ENCODE measurements at regions not wholly inside any gene's neighbourhood (a gene's known extent, or its start where the extent isn't known, plus 50 kb on each side); places are given as distances from the start of the nearest gene placed in this dataset.
"Not testable (repeated sequence)": the region's sequence is repeated elsewhere in the genome, so short reads cannot be mapped to it uniquely, and the experiment has no call there.

DNA sequence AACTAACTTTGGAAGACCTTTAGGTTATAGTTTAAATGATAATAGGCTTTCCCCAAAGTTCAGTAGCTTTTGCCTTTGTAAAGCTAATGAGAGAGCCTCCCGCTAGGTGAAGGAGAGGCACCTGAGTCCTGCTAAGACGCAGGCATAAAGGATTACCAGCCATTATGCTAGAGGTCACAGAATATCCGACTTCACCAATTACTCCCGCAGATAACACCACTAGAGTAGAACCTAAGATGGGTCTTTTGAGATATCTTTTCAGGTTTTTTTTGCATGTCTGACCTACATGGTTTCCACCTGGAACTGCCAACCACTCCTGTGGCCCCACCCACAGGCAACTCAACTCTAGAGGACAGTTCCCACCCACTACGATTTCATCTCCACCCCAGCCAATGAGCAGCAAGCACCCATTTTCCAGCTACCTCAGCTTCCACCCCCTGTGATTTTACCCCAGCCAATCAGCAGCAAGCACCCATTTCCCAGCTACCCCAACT is 314.3 kb downstream of the BRD1 start:
- TF ChIP-seq CTCF (IDR thresholded peaks at IDR 0.05) = no peak
- Histone ChIP-seq H3K4me3 (no peak overlapping the region), H3K27ac (no peak overlapping the region), H3K4me1 (no peaks in the 10 kb centered on the region), H3K36me3 (ENCODE audit: insufficient read depth in 1 of 2, low read depth in 1 of 2) (no peaks in the 10 kb centered on the region), H3K27me3 (ENCODE audit: insufficient read depth in 3 of 3, low read length in 2 of 3) (no peaks in the 10 kb centered on the region), H3K9me3 (peaks cover 10% of the 10 kb centered on the region)
- intact Hi-C loops (cut with DNase I) = no loop called here
- ATAC-seq (no peak), DNase-seq (no peak)
- WGBS, 3 donors = 84 to 86% (median 85%) methylated on average over 5 of the region's 5 CpGs

- 79 to 80% (median 79%) methylated on average over 13 of the region's 13 CpGs for WGBS, 3 donors
Observed at GRCh38 chr22:49512487-49513165, 315.0 kb downstream of the BRD1 start.

DNA sequence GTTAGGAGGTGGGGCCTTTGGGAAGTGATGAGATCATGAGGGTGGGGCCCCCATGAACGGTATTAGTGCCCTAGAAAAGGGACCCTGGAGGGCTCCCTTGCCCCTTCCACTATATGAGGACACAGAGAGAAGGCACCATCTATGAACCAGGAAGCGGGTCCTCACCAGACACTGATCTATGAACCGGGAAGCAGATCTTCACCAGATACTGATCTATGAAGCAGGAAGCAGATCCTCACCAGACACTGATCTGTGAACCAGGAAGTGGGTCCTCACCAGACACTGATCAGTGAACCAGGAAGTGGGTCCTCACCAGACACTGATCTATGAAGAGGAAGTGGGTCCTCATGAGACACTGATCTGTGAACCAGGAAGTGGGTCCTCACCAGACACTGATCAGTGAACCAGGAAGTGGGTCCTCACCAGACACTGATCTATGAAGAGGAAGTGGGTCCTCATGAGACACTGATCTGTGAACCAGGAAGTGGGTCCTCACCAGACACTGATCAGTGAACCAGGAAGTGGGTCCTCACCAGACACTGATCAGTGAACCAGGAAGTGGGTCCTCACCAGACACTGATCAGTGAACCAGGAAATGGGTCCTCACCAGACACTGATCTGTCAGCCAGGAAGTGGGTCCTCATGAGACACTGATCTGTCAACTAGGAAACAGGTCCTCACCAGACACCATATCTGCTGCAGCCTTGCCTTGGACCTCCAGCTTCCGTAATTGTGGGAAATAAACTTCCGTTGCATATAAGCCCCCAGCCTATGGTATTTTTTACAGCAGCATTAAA is 316.1 kb downstream of the BRD1 start:
- not testable (repeated sequence) for H3K4me3 ChIP-seq; H3K9me3 ChIP-seq; DNase-seq; H3K27me3 ChIP-seq (ENCODE audit: insufficient read depth in 3 of 3, low read length in 2 of 3); H3K27ac ChIP-seq; H3K36me3 ChIP-seq (ENCODE audit: insufficient read depth in 1 of 2, low read depth in 1 of 2); H3K4me1 ChIP-seq; ATAC-seq
- 91 to 95% (median 92%) methylated on average over 5 of the region's 5 CpGs for WGBS, 3 donors
- intact Hi-C loops (cut with DNase I) = loop anchor here in 1 of 2 donors (2.0 kb wide), 1 partner anchor 19 kb away; no protein-coding TSS in a partner anchor

More at GRCh38 chr22:49512487-49513165, 315.0 kb downstream of the BRD1 start:
- Histone ChIP-seq H3K27ac (no peak overlapping the region), H3K9me3 (peaks cover 10% of the 10 kb centered on the region), H3K36me3 (ENCODE audit: insufficient read depth in 1 of 2, low read depth in 1 of 2) (no peaks in the 10 kb centered on the region), H3K4me1 (no peaks in the 10 kb centered on the region), H3K4me3 (no peak overlapping the region), H3K27me3 (ENCODE audit: insufficient read depth in 3 of 3, low read length in 2 of 3) (no peaks in the 10 kb centered on the region)
- intact Hi-C loops (cut with DNase I) = no loop called here
- TF ChIP-seq CTCF (IDR thresholded peaks at IDR 0.05) = no peak
- DNase-seq = no peak
- no peak for ATAC-seq

DNA sequence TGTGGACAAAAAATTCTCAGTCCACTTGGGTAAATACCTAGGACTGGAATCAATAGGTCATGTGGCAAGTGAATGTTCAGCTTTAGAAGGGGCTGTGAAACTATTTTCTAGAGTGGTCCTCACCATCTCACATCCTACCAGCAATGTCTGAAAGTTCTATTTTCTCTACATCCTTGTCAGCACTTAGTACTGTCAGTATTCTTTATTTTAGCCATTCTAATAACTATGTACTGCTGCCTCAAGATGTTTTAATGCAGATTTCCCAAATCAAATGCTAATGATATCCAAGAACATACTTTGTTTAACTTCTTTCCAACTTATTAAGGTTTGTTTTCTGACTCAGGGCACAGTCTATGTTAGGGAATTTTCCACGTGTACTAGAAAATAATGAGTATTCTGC is 317.0 kb downstream of the BRD1 start:
- peaks cover 10% of the 10 kb centered on the region for H3K9me3 ChIP-seq
- H3K27ac ChIP-seq = no peak overlapping the region
- H3K4me3 ChIP-seq = no peak overlapping the region
- no peak for DNase-seq
- WGBS, 3 donors = 82 to 87% (median 86%) methylated on average over 1 of the region's 1 CpG
- H3K4me1 ChIP-seq = no peaks in the 10 kb centered on the region
- TF ChIP-seq CTCF (IDR thresholded peaks at IDR 0.05) = no peak
- no peak for ATAC-seq
- H3K36me3 ChIP-seq (ENCODE audit: insufficient read depth in 1 of 2, low read depth in 1 of 2) = no peaks in the 10 kb centered on the region
- H3K27me3 ChIP-seq (ENCODE audit: insufficient read depth in 3 of 3, low read length in 2 of 3) = no peaks in the 10 kb centered on the region
- intact Hi-C loops (cut with DNase I) = loop anchor here in 1 of 2 donors (2.0 kb wide), 1 partner anchor 20 kb away; no protein-coding TSS in a partner anchor

DNA sequence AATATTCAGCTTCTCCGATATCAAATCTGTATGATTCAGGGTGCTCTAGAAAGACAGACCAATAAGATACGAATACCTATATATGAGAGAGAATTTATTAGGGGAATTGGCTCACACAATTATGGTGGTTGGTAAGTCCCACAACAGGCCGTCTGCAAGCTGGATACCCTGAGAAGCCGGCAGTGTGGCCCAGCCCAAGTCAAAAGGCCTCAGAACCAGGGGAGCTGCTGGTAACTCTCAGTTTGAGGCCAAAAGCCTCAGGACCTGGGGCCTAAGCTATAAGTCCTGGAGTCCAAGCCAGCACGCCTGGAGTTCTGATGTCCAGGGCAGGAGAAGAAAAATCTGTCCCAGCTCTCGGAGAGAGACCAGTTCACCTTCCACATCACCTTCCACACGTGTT is 318.7 kb downstream of the BRD1 start:
- peaks cover 10% of the 10 kb centered on the region for H3K9me3 ChIP-seq
- H3K36me3 ChIP-seq (ENCODE audit: insufficient read depth in 1 of 2, low read depth in 1 of 2) = no peaks in the 10 kb centered on the region
- no peak for DNase-seq
- WGBS, 3 donors = 88 to 95% (median 94%) methylated on average over 7 of the region's 7 CpGs
- intact Hi-C loops (cut with DNase I) = no loop called here
- ATAC-seq = no peak
- no peak overlapping the region for H3K4me3 ChIP-seq
- H3K27me3 ChIP-seq (ENCODE audit: insufficient read depth in 3 of 3, low read length in 2 of 3) = no peaks in the 10 kb centered on the region
- H3K27ac ChIP-seq = no peak overlapping the region
- no peaks in the 10 kb centered on the region for H3K4me1 ChIP-seq
- no peak for TF ChIP-seq CTCF (IDR thresholded peaks at IDR 0.05)

All from psoas muscle (tissue), 7 donors.